Glomerular endothelial cell (primary cell): ENCODE measurements at regions not wholly inside any gene's neighbourhood (a gene's known extent, or its start where the extent isn't known, plus 50 kb on each side); places are given as distances from the start of the nearest gene placed in this dataset.

Source experiments
- DNase-seq: peaks from one replicate; pipeline ENCODE4 v3.0.0-alpha.2; 2011; ENCODE audit warnings: low read depth, low spot score; ENCODE audit errors: extremely low read depth

DNA sequence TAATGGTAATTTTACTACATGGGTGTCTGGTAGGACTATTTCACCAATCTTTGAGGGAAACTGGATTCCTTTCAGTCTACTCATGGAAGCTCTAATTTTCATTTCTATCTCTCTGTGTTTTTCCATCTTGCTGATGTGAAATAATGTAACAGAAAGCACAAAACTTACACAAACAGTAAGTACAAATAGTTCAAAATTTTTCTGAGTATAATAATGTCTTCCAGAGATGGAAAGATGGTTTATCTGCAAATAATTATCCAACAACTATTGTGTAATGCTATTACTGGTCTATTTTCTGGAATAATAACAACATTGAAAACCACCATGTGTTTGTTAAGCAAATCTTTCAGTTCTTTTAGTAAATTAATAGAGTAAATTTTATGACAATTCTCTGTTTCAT is 565.8 kb upstream of the MGMT start:
- no peak for DNase-seq

- no peak for DNase-seq
These were observed 564.9 kb upstream of the MGMT start for GRCh38 chr10:128902031-128902710.

GRCh38 chr10:128907155-128907941 is 559.7 kb upstream of the MGMT start:
- DNase-seq = no peak

- no peak for DNase-seq
These were observed 558.9 kb upstream of the MGMT start for GRCh38 chr10:128908099-128908498.

DNA sequence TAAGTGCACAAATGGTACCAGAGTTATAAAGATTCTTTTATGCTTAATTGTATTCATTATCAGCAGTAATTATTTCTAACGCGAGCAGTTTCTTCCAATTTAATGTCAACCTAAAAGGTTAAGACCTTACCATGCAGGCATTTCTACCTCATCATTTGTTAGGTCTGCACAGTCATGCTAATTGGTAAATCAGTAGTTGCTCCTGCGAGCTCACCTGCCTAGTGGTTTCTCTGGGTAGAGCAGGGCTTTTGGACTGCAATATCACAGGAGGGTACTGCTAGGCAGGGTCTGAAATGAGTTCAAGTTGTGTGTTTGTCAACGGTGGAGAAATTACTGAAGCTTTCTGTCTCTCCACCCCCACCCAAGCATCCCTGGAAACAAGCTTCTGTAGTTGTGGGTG is 558.5 kb upstream of the MGMT start:
- DNase-seq = no peak

GRCh38 chr10:128912568-128913311 is 554.3 kb upstream of the MGMT start:
- no peak for DNase-seq

DNA sequence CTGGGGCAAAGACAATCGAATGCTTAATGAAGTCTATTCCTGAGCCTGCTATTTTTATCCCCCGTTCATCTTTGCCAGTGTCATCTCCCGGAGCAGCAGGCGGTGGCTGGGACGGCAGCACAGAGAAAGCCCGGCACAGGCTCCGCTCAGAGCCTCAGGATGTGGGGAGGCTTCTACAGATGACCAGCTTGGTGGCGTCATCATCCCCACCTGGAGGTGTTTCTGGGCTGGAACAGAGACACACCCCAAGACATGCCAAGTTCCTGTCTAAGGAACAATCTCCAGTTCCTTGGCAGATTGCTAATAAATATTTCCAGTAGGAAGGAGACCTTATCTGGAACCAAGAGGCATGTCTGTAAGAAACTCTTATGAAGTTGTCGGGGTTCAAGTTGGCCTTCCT is 552.4 kb upstream of the MGMT start:
- DNase-seq = no peak

DNA sequence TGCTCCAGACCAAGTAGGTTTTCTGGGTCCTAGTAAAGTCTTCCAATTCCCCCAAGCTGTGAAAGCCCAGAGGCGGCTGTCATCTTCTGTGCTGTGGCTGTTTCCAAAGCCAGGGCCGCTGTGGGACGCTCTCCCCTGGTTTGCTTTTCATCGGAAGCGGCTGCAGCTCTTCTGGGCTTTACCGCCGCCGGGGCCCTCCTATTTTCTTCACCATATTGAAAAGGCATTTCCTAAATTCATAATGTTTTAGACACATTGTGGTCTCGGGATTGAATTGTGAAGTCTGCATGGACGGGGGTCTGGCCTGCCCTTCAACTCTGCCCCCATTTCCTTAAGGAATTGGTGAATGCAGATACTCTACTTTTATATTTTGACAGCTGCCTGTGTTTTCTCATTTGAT is 551.4 kb upstream of the MGMT start:
- DNase-seq = no peak

DNA sequence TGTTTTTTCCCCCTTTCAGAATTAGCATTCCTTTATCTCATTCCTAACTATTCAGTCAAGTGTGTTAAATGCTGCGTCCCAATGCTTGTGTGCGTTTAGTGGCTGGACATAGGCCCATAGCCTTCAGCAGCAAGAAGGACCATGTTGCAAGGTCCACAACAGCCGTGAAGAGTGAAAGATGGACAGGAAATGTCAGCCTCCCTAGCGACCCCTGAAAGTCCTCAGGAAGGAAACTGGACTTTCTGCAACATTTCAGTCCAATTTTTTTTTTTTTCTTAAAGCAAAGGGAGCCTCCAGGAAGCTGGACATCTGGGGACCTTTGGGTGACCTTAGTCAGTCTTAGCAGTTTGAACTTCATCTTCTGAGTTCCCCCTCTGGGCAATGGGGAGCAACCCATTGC is 550.7 kb upstream of the MGMT start:
- DNase-seq = no peak

- no peak for DNase-seq
These were observed 545.5 kb upstream of the MGMT start for GRCh38 chr10:128921389-128922022.

DNA sequence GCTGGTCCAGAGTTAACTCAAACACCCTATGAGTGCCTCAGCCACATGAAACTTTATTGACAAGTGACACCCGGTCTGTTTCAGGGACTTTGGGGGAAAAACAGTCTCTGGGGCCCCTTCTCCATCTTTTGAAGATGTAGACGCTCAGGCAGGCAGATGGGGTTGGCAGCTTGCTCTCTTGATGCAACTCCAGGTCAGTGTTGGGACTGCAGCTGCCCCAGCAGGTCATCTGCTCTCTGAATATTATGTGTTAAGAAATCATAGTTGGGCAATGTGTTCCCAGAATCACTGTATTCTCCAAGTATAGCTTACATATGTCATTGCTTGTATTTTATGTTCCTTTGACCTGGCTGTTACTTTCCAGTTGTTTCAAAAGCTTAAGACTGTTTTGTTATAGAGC is 544.9 kb upstream of the MGMT start:
- no peak for DNase-seq

DNA sequence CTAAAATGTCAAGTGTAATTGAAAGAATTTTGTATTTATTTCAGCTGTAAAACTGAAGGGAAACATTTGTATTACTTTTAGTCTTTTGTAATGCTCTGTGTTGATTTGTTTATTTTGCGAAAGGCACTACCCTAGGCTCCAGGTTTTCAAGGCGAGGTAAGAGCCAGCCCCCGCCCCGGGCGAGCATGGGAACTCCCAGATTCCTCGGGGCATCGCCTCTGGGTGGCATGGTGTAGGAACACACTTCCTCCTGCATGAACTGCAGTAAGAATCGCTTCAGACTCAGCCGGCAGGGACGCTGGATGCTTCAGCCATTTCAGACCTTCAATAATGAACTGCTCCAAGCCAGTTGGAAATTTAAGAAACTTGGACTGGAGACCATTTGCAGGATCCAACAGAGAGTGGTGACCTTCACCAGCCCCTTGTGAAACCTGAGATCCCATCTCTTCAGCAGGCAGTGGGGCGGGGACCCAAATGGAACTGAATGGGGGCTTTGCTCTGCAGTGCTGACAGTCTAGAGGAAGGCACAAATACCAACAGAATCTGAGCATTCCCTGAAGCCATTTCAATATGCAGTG is 544.3 kb upstream of the MGMT start:
- DNase-seq = no peak

DNA sequence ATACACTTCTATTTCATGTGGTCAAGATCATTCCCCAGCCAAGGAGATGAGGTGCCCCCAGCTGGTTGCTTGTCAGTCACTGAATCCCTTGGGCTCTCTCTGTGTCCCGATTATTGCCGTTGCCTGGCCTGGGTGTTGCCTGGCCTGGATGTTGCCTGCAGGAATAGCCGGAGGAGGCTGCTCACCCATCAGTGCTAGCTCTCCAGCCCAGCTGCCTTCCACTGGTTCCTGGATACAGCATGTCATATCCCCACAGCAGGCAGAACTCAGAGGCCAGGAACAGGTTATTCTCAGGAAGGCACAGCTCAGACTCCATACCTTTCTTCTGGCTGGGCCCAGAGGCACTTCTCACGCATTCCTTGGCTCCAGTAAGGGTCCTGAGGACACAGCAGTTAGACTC is 542.1 kb upstream of the MGMT start:
- DNase-seq = no peak

DNA sequence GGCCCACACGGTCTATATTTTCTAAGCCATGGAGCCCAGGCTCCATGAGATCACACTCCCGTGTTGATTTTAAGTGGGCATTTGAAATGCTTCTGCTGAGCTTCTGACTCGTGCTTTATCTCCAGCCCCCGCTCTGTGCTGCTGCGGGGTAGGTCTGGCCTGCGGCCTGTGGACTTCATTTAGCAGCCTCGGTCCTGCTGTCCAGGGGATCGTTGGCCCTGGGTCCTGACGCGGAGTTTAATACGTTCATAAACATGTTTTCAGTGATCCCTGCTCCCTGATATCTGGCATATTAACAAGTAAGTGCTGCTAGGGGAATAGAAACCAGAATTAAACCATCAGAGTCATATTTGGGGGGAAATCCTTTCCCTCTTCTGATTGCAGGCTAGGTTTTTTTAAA is 540.3 kb upstream of the MGMT start:
- DNase-seq = no peak

GRCh38 chr10:128927497-128928161 is 539.4 kb upstream of the MGMT start:
- no peak for DNase-seq

DNA sequence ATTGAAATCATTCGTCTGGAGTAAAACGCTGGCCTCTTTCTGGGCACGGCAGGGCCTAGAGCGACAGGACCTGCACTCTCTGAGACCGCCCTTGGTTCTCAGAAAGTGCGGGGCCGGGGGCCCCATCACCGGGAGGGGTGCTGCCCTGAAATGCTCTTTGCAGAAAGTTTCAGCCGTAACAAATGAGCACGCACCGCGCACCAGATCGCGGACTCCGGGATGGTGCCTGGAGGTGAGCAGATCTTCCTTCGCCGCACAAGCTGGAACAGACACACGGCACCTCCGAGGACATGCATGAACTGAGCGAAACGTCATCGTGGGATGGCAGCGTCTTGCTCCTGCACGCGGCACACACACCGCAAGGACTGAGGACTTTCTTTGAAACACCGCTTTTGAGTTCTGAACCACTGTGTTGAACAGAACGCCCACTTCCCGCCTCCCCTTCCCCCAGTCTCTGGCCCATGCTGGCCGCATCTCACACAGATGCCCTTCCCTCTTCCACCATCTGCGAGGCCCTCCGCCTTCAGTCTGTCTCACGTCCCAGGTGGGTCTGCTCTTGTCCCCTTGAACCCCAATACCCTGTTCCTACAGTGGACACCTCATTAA is 538.7 kb upstream of the MGMT start:
- DNase-seq = no peak

- DNase-seq = no peak
These were observed 537.9 kb upstream of the MGMT start for GRCh38 chr10:128929131-128929530.

- no peak for DNase-seq
These were observed 537.3 kb upstream of the MGMT start for GRCh38 chr10:128929767-128930166.

- DNase-seq = no peak
These were observed 536.5 kb upstream of the MGMT start for GRCh38 chr10:128930515-128930914.
